SK-N-SH (cell line): ENCODE measurements at regions not wholly inside any gene's neighbourhood (a gene's known extent, or its start where the extent isn't known, plus 50 kb on each side); places are given as distances from the start of the nearest gene placed in this dataset.

ENCODE experiments used
- CTCF ChIA-PET: fragments of 300-600, 350-600 bp; formaldehyde crosslinking; extraction: SDS; loops from one replicate; lab custom pipeline; 2021; lab: Yijun Ruan, JAX
- POLR2A ChIA-PET: fragments of 350-600 bp; sonication (Branson Sonifier 250); formaldehyde crosslinking; extraction: SDS; loops from one replicate; lab custom pipeline; 2020; ENCODE audit warnings: antibody characterized with exemption, inconsistent platforms; lab: Yijun Ruan, JAX
- DNase-seq: peaks from one replicate; pipeline ENCODE4 v3.0.0; 2012
- H2AFZ ChIP-seq: fragments of 200-600 bp; sonication (generic); 2 replicates; pipeline ENCODE4 v1.8.1; 2016; ENCODE audit warnings: antibody characterized with exemption, mild to moderate bottlenecking, low read depth
- H3F3A ChIP-seq: fragments of 200-600 bp; sonication (generic); replicated peaks from 2 replicates; pipeline ENCODE3; 2016; ENCODE audit warnings: antibody characterized with exemption, mild to moderate bottlenecking; ENCODE audit not compliant: insufficient read depth
- H3K27ac ChIP-seq, 2 experiments: fragments of 200-500 bp in 1 of 2; fragments of 200-600 bp in 1 of 2; sonication (Bioruptor generic) in 1 of 2; sonication (generic), shearing (Covaris generic) in 1 of 2; 2 replicates each; pipeline versions ENCODE4 v1.5.1 to v1.6.1; 2014 to 2016; ENCODE audit warnings: low read depth in 2 of 2, inconsistent platforms in 1 of 2, low read length in 1 of 2, mild to moderate bottlenecking in 1 of 2, mixed read lengths in 1 of 2
- H3K27me3 ChIP-seq: fragments of 200-600 bp; sonication (generic), shearing (Covaris generic); 2 replicates; pipeline ENCODE4 v1.6.1; 2016; ENCODE audit warnings: mixed run types; ENCODE audit not compliant: insufficient read depth
- H3K36me3 ChIP-seq, 2 experiments: fragments of 200-500 bp in 1 of 2; fragments of 200-600 bp in 1 of 2; sonication (Bioruptor generic) in 1 of 2; sonication (generic) in 1 of 2; replicated peaks in 1 of 2; 2 replicates each; pipeline versions ENCODE3 to v1.5.1; 2014 to 2016; ENCODE audit warnings: low read length in 1 of 2, mild to moderate bottlenecking in 1 of 2; ENCODE audit not compliant: insufficient read depth in 2 of 2, control insufficient read depth in 1 of 2
- H3K4me1 ChIP-seq, 2 experiments: fragments of 200-500 bp in 1 of 2; fragments of 200-600 bp in 1 of 2; sonication (Bioruptor generic) in 1 of 2; sonication (generic), shearing (Covaris generic) in 1 of 2; 2 replicates each; pipeline versions ENCODE4 v1.5.1 to v1.6.1; 2014 to 2016; ENCODE audit warnings: low read depth in 1 of 2, low read length in 1 of 2, mixed run types in 1 of 2; ENCODE audit not compliant: insufficient read depth in 2 of 2, control insufficient read depth in 1 of 2
- H3K4me2 ChIP-seq: fragments of 200-600 bp; sonication (generic), shearing (Covaris generic); 2 replicates; pipeline ENCODE4 v1.6.1; 2017; ENCODE audit warnings: mixed run types
- H3K4me3 ChIP-seq, 2 experiments: fragments of 200-500 bp in 1 of 2; fragments of 200-600 bp in 1 of 2; sonication (Bioruptor generic) in 1 of 2; sonication (generic), shearing (Covaris generic) in 1 of 2; 2 replicates each; pipeline versions ENCODE4 v1.5.1 to v1.8.1; 2014 to 2016; ENCODE audit warnings: low read depth in 2 of 2, inconsistent platforms in 1 of 2, low read length in 1 of 2, mild to moderate bottlenecking in 1 of 2, mixed read lengths in 1 of 2, moderate library complexity in 1 of 2
- H3K79me2 ChIP-seq: fragments of 200-600 bp; sonication (generic); 2 replicates; pipeline ENCODE4 v1.8.1; 2017; ENCODE audit warnings: mild to moderate bottlenecking; ENCODE audit not compliant: insufficient read depth
- H3K9ac ChIP-seq: fragments of 200-600 bp; sonication (generic); 2 replicates; pipeline ENCODE4 v1.6.1; 2017; ENCODE audit warnings: mixed run types
- H3K9me2 ChIP-seq: fragments of 200-600 bp; sonication (generic); 2 replicates; pipeline ENCODE4 v1.6.1; 2017; ENCODE audit warnings: mixed run types
- H3K9me3 ChIP-seq: fragments of 200-600 bp; sonication (generic); 2 replicates; pipeline ENCODE4 v1.6.1; 2017; ENCODE audit warnings: mixed run types, mild to moderate bottlenecking, moderate library complexity
- H4K20me1 ChIP-seq: fragments of 200-600 bp; sonication (generic); 2 replicates; pipeline ENCODE4 v1.6.1; 2017; ENCODE audit warnings: mild to moderate bottlenecking, mixed run types; ENCODE audit not compliant: insufficient read depth
- CHD2 ChIP-seq: fragments of 150-350 bp; IDR thresholded peaks from 2 replicates; pipeline ENCODE4 v1.6.1; 2018; ENCODE audit warnings: low read length; ENCODE audit not compliant: partially characterized antibody
- ELF1 ChIP-seq: IDR thresholded peaks from 2 replicates; pipeline ENCODE4 v1.4.0; 2012
- EP300 ChIP-seq, 2 experiments: IDR thresholded peaks; 2 replicates each; pipeline versions ENCODE4 v1.4.0 to v1.6.1; 2012; ENCODE audit warnings: borderline replicate concordance in 1 of 2, low read depth in 1 of 2, low read length in 1 of 2
- EZH2phosphoT487 ChIP-seq: fragments of 200-600 bp; sonication (generic); IDR thresholded peaks from 2 replicates; pipeline ENCODE4 v1.6.1; 2017; ENCODE audit warnings: low read depth, mixed run types, mild to moderate bottlenecking, antibody characterized with exemption, moderate library complexity, borderline replicate concordance
- FOSL2 ChIP-seq: IDR thresholded peaks from 2 replicates; pipeline ENCODE4 v1.4.0; 2012; ENCODE audit warnings: low read depth, mild to moderate bottlenecking, moderate library complexity, borderline replicate concordance
- FOXJ3 ChIP-seq: sonication (generic); formaldehyde crosslinking; IDR thresholded peaks from 2 replicates; pipeline ENCODE4 v1.5.1; 2020; ENCODE audit warnings: mild to moderate bottlenecking, missing genetic modification reagents
- FOXM1 ChIP-seq: IDR thresholded peaks from 2 replicates; pipeline ENCODE4 v1.4.0; 2012; ENCODE audit warnings: low read depth, mild to moderate bottlenecking
- MXI1 ChIP-seq: IDR thresholded peaks from 2 replicates; pipeline ENCODE4 v1.6.1; 2012; ENCODE audit warnings: mild to moderate bottlenecking, low read depth, low read length, improper control_type of control experiment
- NFIC ChIP-seq: IDR thresholded peaks from 2 replicates; pipeline ENCODE4 v1.4.0; 2012; ENCODE audit warnings: borderline replicate concordance
- POLR2AphosphoS5 ChIP-seq: IDR thresholded peaks from 2 replicates; pipeline ENCODE4 v1.6.1; 2012; ENCODE audit warnings: low read depth, low read length
- RXRA ChIP-seq: IDR thresholded peaks from 2 replicates; pipeline ENCODE4 v1.4.0; 2012; ENCODE audit warnings: low read depth, mild to moderate bottlenecking, borderline replicate concordance
- SIN3A ChIP-seq: IDR thresholded peaks from 2 replicates; pipeline ENCODE4 v1.6.1; 2012; ENCODE audit warnings: low read depth, mild to moderate bottlenecking, low read length, moderate library complexity, borderline replicate concordance
- TCF12 ChIP-seq: IDR thresholded peaks from 2 replicates; pipeline ENCODE4 v1.4.0; 2012
- TEAD4 ChIP-seq: IDR thresholded peaks from 2 replicates; pipeline ENCODE4 v1.4.0; 2012; ENCODE audit warnings: mild to moderate bottlenecking, borderline replicate concordance; ENCODE audit not compliant: insufficient read depth
- YY1 ChIP-seq: IDR thresholded peaks from 2 replicates; pipeline ENCODE4 v1.4.0; 2012; ENCODE audit warnings: low read depth, mild to moderate bottlenecking
- WGBS: methylation state at CpG from one replicate; pipeline ENCODE4 v1.1.6; 2017; ENCODE audit warnings: low lambda C conversion rate; 5-methylcytosine and 5-hydroxymethylcytosine counted together
- TF ChIP-seq, protein P1 (sequence below): fragments of 150-350 bp; IDR thresholded peaks from 2 replicates; pipeline ENCODE4 v1.6.1; 2017; ENCODE audit warnings: antibody characterized with exemption, low read length, low read depth, borderline replicate concordance
- TF ChIP-seq, protein P2 (sequence below): IDR thresholded peaks from 2 replicates; pipeline ENCODE4 v1.4.0; 2012; ENCODE audit warnings: low read depth, borderline replicate concordance
- TF ChIP-seq, protein P3 (sequence below): IDR thresholded peaks from 2 replicates; pipeline ENCODE4 v1.4.0; 2012; ENCODE audit warnings: low read depth, borderline replicate concordance

DNA sequence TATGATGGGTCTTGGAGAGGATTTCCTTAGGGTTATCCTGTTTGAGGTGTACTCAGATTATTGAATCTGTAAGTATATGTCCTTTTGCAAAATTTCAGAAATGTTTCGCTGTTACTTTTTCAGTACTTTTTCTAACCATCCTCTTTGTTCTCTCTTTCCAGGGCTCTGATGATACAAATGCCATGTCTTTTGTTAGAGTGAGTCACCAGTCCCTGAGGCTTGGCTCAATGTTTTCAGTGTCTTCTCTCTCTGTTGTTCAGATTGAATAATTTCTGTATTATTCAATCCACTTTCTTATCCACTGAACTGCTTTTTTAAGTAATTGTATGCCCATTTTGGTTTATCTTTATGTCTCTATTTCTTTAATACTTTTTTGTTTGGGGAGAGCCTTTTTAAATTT, 449.4 kb downstream of the TNS3 start (continued):
- TF ChIP-seq, protein P1, sequence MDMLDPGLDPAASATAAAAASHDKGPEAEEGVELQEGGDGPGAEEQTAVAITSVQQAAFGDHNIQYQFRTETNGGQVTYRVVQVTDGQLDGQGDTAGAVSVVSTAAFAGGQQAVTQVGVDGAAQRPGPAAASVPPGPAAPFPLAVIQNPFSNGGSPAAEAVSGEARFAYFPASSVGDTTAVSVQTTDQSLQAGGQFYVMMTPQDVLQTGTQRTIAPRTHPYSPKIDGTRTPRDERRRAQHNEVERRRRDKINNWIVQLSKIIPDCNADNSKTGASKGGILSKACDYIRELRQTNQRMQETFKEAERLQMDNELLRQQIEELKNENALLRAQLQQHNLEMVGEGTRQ: no peak
- TF ChIP-seq FOXJ3: no peak
- TF ChIP-seq FOSL2: no peak
- TF ChIP-seq, protein P2, sequence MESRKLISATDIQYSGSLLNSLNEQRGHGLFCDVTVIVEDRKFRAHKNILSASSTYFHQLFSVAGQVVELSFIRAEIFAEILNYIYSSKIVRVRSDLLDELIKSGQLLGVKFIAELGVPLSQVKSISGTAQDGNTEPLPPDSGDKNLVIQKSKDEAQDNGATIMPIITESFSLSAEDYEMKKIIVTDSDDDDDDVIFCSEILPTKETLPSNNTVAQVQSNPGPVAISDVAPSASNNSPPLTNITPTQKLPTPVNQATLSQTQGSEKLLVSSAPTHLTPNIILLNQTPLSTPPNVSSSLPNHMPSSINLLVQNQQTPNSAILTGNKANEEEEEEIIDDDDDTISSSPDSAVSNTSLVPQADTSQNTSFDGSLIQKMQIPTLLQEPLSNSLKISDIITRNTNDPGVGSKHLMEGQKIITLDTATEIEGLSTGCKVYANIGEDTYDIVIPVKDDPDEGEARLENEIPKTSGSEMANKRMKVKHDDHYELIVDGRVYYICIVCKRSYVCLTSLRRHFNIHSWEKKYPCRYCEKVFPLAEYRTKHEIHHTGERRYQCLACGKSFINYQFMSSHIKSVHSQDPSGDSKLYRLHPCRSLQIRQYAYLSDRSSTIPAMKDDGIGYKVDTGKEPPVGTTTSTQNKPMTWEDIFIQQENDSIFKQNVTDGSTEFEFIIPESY: no peak
- TF ChIP-seq EZH2phosphoT487: no peak

DNA sequence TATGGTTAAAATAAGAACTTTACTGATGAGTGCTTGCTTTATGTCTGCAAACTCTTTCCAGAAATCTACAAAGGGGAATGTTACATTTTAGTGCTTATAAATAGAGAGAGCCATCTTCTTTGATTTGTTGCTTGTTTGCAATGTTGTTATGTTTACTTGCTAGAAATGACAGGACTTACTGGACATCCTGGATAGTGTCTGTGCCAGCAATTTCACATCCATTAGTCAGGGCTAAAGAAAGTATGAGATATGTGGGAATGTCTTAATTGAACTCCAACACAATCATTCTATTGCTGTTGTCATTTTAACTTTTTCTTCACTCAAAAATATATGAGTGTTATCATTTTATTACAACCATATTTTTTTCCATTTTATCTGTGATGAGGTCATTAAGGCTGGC, 453.2 kb downstream of the TNS3 start:
- no peak for DNase-seq
- no peak overlapping the region for H3K9ac ChIP-seq
- CTCF ChIA-PET: interaction anchor here (0.7 to 2.0 kb wide), 2 partner anchors 12 to 1206 kb away, joined by 3 to 7 read pairs; no protein-coding TSS in a partner anchor

DNA sequence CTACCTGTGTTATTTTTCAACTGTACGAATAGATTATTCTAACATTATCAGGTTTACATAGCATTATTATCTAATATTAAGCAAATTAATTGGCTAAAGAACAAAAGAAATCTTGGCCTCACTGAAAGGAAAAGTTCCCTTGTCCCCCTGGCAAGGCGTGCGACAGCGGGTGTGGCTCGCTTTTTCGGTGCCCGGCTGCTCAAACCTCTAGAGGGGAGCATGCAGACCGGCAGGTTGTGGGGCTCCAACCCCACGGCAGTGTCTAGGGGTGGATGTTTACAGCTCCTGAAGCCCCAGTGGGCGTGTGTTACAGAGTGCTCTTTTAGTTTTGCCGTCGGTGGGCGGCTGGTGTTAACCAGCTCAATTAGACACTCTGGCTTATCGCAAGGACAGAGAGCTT, 456.4 kb downstream of the TNS3 start:
- WGBS: 82% methylated on average over 14 of the region's 14 CpGs
- Histone ChIP-seq H3K4me1 (no peaks in the 10 kb centered on the region; a peak in 1 of 4 replicates), H3K79me2 (no peaks in the 10 kb centered on the region), H4K20me1 (no peaks in the 10 kb centered on the region), H3K27ac (no peak overlapping the region), H3K9ac (no peak overlapping the region), H3K27me3 (no peaks in the 10 kb centered on the region; the same call in 1 of the 2 replicates), H3K9me3 (no peaks in the 10 kb centered on the region), H2AFZ (no peak overlapping the region), H3K9me2 (no peaks in the 10 kb centered on the region), H3K4me2 (no peak overlapping the region), H3K4me3 (no peak overlapping the region), H3K36me3 (no peaks in the 10 kb centered on the region), H3F3A (no peaks in the 10 kb centered on the region)
- no peak for DNase-seq
- ChIA-PET POLR2A (no interaction called here), CTCF (interaction anchor here (0.8 to 2.5 kb wide), 3 partner anchors 10 to 1202 kb away, joined by 4 to 8 read pairs (median 7); no protein-coding TSS in a partner anchor)
- TF ChIP-seq, protein P1: no peak
- TF ChIP-seq TCF12: no peak
- TF ChIP-seq EP300 (IDR thresholded peaks at IDR 0.05; ENCODE audit: borderline replicate concordance in 1 of 2, low read depth in 1 of 2, low read length in 1 of 2): no peak
- no peak for TF ChIP-seq RXRA
- TF ChIP-seq TEAD4: no peak
- TF ChIP-seq, protein P2: no peak
- no peak for TF ChIP-seq POLR2AphosphoS5
- no peak for TF ChIP-seq NFIC
- no peak for TF ChIP-seq CHD2
- TF ChIP-seq, protein P3, sequence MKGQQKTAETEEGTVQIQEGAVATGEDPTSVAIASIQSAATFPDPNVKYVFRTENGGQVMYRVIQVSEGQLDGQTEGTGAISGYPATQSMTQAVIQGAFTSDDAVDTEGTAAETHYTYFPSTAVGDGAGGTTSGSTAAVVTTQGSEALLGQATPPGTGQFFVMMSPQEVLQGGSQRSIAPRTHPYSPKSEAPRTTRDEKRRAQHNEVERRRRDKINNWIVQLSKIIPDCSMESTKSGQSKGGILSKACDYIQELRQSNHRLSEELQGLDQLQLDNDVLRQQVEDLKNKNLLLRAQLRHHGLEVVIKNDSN: no peak
- TF ChIP-seq ELF1: no peak

More for the DNA sequence above, 453.2 kb downstream of the TNS3 start:
- Histone ChIP-seq H3K79me2 (no peaks in the 10 kb centered on the region), H3K36me3 (no peaks in the 10 kb centered on the region), H2AFZ (no peak overlapping the region), H3K27ac (no peak overlapping the region), H3K4me3 (no peak overlapping the region), H3K4me2 (no peak overlapping the region), H3K9me2 (no peaks in the 10 kb centered on the region), H3K4me1 (no peaks in the 10 kb centered on the region), H3F3A (no peaks in the 10 kb centered on the region), H3K9me3 (no peaks in the 10 kb centered on the region), H3K27me3 (no peaks in the 10 kb centered on the region; the same call in 1 of the 2 replicates), H4K20me1 (no peaks in the 10 kb centered on the region)
- POLR2A ChIA-PET: no interaction called here
- no peak for TF ChIP-seq MXI1
- no peak for TF ChIP-seq FOXM1
- no peak for TF ChIP-seq NFIC
- no peak for TF ChIP-seq ELF1
- TF ChIP-seq, protein P1: no peak
- TF ChIP-seq SIN3A: no peak
- no peak for TF ChIP-seq YY1
- no peak for TF ChIP-seq RXRA
